ENCODE measurements at regions not wholly inside any gene's neighbourhood (a gene's known extent, or its start where the extent isn't known, plus 50 kb on each side); places are given as distances from the start of the nearest gene placed in this dataset.

DNA sequence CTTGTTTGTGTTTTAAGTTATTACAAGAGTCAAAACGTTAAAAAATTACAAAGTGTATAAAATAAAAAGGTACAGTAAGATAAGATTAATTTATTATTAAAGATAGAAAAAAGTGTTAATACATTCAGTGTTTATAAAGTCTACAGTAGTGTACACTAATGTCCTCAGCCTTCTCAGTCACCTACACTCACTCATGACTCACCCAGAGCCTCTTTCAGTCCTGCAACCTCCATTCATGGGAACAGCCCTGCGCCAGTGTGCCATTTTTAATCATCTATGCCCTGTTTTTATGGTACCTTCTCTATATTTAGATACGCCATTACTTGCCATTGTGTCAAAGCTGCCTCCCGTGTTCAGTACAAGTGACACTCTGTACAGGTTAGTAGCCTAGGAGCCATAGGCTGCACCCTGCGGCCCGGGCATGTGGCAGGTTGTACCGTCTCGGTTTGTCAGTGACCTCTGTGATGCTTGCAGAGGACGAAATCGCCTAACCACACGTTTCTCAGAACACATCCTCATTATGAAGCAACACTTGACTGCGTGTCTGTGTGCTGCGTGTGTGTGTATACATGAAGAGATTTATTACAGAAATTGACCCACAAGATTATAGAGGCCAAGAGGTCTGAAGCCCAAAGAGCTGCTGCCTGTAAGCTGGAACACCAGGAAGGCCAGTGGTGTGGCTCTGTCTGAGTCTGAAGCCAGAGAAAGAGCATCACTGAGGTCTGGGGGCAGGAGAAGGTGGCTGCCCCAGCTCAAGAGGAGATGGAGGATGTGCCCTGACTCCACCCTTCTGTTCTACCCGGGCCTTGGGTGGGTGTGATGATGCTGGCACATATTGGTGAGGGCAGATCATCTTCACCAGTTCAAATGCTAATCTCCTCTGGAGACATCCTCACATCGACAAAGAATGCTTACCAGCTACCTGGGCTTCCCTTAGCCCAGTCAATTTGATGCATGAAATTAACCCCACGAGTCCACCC, 116.6 kb upstream of the C14orf180 start:
- DNase-seq (ENCODE audit: low spot score) = no peak

- DNase-seq (ENCODE audit: low spot score) = no peak
Observed at GRCh38 chr14:104464907-104465306, 114.7 kb upstream of the C14orf180 start.

GRCh38 chr14:104465482-104466390, 113.8 kb upstream of the C14orf180 start:
- DNase-seq (ENCODE audit: low spot score) = no peak

GRCh38 chr14:104467236-104467635, 112.3 kb upstream of the C14orf180 start:
- no peak for DNase-seq (ENCODE audit: low spot score)

DNA sequence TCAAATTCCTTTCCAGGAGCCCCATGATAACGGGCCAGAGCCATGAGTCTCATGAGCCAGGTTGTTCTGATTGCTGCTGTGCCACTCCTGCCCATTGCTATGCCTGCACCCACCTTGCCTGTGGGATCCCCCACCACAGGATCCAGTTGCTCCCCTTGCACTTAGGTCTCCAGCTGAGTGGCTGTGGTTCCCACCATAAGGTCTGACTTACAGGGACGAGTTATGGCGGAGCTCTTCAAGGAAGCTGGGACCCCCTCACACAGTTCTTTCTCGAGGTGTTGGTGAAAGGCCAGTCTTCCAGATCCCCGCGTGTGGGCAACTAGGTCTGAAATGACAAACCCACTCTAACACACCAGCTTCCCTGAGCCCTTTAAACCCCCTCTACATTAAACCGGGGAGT, 111.9 kb upstream of the C14orf180 start:
- DNase-seq (ENCODE audit: low spot score) = no peak

DNA sequence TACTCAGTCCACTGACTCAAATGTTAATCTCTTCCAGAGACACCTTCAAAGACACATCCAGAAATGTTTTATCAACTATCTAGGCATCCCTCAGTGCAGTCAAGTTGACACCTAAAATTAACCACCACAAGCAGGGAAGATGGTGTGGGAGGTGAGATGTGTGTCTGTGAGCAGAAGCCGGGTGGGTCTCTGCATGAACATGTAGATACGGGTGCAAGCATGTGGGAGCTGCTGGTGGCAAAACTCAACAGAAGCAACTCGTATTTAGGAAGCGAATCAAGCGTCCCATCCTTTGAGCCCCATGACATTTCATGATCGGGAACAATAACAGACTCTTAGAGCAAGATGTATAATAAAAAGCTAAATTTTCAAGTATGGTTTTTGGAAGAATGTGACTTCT, 110.0 kb upstream of the C14orf180 start:
- DNase-seq (ENCODE audit: low spot score) = no peak

DNA sequence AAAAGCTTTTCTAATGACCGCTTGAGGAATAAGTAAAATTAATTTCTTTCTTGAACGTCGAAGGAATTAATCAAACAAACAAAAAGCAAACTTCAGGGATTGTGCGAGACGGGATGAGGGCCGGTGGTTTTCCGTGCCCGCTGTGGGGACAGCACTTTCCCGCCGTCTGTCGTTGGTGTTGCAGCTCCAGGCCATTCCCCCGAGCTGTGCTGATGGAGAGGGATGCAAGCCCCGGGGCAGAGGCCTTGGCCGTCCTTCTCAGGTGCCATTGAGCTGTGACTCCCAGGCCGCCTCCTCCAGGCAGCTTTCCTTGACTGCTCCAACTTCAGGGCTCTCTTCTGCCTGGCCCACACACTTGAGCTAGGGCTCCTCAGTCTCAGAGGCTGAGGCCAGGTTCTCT, 109.0 kb upstream of the C14orf180 start:
- no peak for DNase-seq (ENCODE audit: low spot score)

- DNase-seq (ENCODE audit: low spot score) = no peak
Observed at GRCh38 chr14:104471114-104471513, 108.5 kb upstream of the C14orf180 start.

DNA sequence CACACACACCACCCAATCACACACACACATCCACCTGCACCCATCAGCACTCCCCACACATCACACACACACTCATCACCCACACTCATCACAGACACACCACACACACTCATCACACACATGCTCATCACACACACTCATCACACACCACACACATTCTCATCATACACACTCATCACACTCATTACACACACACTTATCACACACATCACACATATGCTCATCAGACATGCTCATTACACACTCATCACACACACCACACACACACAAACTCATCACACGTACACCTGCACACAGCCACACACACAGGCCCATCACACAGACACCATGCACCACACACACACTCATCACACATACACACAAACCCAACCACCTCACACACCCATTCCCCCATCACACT, 107.5 kb upstream of the C14orf180 start:
- DNase-seq (ENCODE audit: low spot score) = no peak

GRCh38 chr14:104472536-104473243, 106.9 kb upstream of the C14orf180 start:
- DNase-seq (ENCODE audit: low spot score) = no peak

GRCh38 chr14:104473244-104473565, 106.4 kb upstream of the C14orf180 start:
- DNase-seq (ENCODE audit: low spot score) = no peak

DNA sequence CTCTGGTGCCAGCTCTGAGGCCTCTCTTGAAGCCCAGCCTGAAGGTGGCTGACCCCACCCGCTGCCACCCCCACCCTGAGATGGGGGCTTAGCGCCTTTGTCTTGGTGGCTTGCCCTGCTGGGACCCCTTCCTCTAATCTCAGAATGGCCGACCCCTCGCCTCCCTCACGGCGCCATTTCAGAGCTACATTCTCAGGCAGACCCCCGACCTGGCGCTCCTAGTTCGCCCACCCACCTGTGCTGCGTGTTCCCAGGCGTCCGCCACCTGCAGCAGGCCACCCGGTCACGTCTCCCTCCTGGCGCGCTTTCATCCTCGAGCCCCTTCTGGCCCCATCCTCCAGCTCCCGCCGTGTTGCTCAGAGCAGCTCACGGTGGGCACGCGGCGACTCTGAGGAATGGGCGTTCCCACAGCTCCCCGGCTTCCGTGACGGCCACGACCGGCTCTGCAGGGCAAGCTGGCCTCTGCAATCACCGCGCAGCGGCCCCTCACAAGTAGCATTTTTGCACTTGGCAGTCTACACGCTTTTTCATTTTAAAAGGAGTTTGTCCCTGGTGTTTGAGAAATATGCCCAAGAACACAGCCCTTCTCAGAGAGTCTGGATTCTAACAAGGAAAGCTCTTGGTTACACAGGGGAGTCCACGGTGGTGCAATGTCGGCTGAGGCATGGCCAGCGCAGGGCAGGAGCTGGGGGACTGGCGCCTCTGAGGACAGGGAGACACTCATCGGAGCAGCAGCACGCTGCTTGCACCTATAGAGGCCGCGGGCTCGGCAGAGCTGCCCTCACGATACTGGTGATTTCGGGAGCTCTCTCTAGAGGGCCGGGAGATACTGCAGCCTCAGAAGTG, 105.7 kb upstream of the C14orf180 start:
- no peak for DNase-seq (ENCODE audit: low spot score)

DNA sequence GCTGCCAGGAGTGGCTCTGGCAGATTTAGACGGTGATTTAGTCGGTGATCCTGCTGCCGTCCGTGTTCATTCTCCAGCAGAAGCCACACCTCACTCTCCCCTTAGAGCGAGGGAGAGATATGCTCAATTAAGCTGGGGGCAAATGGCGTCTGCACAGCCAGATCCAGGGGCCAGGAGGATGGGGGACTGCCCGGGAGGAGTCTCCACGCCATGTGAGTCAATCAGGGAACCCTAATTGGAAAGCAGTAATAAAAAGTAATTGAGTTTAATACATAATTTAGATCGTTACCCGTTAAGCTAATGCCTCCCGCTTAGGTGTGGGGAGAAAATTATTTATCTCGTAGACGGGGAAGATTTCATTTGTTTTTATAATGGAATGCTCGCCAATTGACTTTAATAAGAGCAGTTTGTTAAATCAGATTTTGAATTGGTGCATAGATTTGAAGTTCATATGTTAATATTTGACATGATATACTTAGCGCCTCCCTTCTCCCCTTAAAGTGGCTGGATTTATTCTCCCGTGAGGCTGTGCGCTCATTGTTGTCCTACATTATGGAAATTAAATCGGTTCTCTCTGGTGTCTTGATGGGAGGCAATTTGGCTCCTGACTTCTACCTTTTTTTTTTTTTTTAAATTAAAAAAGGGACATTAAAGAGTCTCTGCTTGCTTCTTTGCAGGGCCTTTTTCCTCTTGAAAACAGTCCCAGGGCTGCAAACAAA, 104.9 kb upstream of the C14orf180 start:
- DNase-seq (ENCODE audit: low spot score) = no peak

- no peak for DNase-seq (ENCODE audit: low spot score)
Observed at GRCh38 chr14:104475256-104475655, 104.3 kb upstream of the C14orf180 start.

GRCh38 chr14:104475802-104476201, 103.8 kb upstream of the C14orf180 start:
- DNase-seq (ENCODE audit: low spot score) = no peak

GRCh38 chr14:104476437-104476836, 103.1 kb upstream of the C14orf180 start:
- no peak for DNase-seq (ENCODE audit: low spot score)

DNA sequence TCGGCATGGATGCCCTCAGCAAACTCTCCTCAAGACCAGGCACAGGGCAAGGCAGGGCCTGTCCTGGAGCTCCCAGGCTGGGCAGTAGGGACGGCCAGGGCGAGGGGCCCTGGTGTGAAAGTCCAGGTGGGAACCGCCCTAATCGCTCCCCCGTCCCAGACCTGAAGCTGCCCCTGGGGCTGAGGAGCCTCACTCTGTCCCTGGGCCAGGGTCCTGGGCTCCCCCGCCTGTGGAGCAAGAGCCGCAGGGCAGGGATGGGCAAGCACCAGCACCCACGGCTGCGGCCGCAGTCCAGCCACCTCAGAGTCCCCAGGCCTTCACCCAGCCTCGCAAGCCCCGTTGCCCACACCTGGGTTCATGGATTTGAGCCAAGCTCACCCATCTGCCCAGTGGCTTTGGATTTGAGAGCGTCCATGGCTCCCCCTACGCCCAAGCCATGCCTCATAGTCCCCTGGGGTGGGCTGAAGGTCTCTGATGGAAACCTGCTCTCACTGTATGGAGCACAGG, 102.4 kb upstream of the C14orf180 start:
- no peak for DNase-seq (ENCODE audit: low spot score)

DNA sequence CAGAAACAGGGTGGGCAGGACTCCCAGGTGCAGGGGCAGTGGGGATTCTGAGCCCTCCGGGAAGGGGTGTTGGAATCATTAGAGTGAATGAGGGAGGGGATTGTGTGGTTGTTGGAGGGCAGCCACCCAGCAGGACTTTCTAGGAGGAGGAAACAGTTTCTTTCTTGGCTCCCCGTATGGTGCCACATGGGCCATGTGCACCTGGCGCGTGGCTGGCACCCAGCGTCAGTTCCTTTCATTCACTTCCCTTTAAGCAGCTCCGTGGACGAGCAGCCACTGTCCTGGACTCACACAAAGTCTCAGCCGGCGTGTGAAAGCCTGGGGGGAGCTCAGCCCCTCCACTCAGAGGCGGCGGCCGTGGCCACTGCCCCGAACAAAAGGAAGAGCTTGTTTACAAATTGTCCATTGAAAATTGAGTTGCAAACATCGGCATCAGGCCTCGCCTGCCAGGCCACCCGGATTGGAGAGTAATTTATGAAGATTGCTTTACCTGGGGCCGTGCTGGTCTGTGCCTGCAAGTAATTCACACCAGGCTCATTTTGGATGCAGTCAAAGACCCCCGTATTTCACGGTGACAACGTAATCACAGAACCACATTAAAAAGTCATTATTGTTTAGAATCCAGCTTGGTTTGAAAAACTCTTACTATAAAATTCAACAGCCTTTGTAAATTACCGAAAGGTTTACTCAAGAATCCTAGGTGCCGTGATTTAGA, 101.7 kb upstream of the C14orf180 start:
- no peak for DNase-seq (ENCODE audit: low spot score)

GRCh38 chr14:104478656-104479055, 100.9 kb upstream of the C14orf180 start:
- DNase-seq (ENCODE audit: low spot score) = no peak

Measured in HT-29 (cell line).